GM23338 (cell line): ENCODE measurements at regions not wholly inside any gene's neighbourhood (a gene's known extent, or its start where the extent isn't known, plus 50 kb on each side); places are given as distances from the start of the nearest gene placed in this dataset.

Experiments
- EZH2 ChIP-seq: fragments of 200-600 bp; sonication (generic); IDR thresholded peaks from one replicate; pipeline ENCODE4 v1.8.0; 2017; ENCODE audit warnings: antibody characterized with exemption, mild to moderate bottlenecking, low read depth; ENCODE audit not compliant: unreplicated experiment
- JUNB ChIP-seq: IDR thresholded peaks from one replicate; pipeline ENCODE4 v1.6.1; 2016; ENCODE audit warnings: antibody characterized with exemption; ENCODE audit not compliant: unreplicated experiment
- POLR2AphosphoS5 ChIP-seq: IDR thresholded peaks from 2 replicates; pipeline ENCODE4 v1.6.1; 2016; ENCODE audit warnings: antibody characterized with exemption, low read depth
- STAT1 ChIP-seq: IDR thresholded peaks from one replicate; pipeline ENCODE4 v1.6.1; 2016; ENCODE audit warnings: antibody characterized with exemption; ENCODE audit not compliant: unreplicated experiment
- TF ChIP-seq, protein P1 (sequence below), 2 experiments: fragments of 200-600 bp in 1 of 2; sonication (generic) in 1 of 2; conservative IDR thresholded peaks; 2 replicates each; pipeline versions ENCODE4 v1.5.1 to v1.6.1; 2016 to 2017; ENCODE audit warnings: antibody characterized with exemption in 2 of 2, low read depth in 2 of 2, mild to moderate bottlenecking in 2 of 2, moderate library complexity in 1 of 2

DNA sequence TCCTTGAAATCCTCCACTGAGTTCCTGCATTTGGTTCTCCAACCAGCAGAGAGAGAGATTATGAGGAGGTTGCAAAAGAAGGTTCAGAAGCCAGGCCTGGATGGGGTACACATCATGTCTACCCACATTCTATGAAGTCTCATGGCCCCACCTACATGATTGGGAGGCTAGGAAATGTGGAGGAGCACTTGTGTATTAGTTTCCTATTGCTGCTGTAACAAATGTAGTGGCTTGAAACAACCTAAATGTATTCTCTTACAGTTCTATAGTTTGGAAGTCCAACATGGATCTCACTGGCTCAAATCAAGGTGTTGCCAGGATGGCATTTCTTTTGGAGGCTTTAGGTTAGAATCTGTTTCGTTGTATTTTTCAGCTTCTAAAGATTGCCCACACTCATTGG lies 134.2 kb upstream of the ZNF648 start:
- TF ChIP-seq POLR2AphosphoS5 (no peak), JUNB (no peak), STAT1 (no peak), EZH2 (no peak)
- TF ChIP-seq, protein P1, sequence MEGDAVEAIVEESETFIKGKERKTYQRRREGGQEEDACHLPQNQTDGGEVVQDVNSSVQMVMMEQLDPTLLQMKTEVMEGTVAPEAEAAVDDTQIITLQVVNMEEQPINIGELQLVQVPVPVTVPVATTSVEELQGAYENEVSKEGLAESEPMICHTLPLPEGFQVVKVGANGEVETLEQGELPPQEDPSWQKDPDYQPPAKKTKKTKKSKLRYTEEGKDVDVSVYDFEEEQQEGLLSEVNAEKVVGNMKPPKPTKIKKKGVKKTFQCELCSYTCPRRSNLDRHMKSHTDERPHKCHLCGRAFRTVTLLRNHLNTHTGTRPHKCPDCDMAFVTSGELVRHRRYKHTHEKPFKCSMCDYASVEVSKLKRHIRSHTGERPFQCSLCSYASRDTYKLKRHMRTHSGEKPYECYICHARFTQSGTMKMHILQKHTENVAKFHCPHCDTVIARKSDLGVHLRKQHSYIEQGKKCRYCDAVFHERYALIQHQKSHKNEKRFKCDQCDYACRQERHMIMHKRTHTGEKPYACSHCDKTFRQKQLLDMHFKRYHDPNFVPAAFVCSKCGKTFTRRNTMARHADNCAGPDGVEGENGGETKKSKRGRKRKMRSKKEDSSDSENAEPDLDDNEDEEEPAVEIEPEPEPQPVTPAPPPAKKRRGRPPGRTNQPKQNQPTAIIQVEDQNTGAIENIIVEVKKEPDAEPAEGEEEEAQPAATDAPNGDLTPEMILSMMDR (conservative IDR thresholded peaks at IDR 0.05; ENCODE audit: low read depth in 2 of 2), result no peak
